H9 (cell line): ENCODE measurements at regions not wholly inside any gene's neighbourhood (a gene's known extent, or its start where the extent isn't known, plus 50 kb on each side); places are given as distances from the start of the nearest gene placed in this dataset.

Source experiments
- DNase-seq: peaks from one replicate; pipeline ENCODE4 v3.0.0-alpha.2; 2017
- H2AFZ ChIP-seq: one replicate; pipeline ENCODE4 v1.6.1; 2013; ENCODE audit warnings: mild to moderate bottlenecking, low read length, control low read depth, moderate library complexity
- H2AK5ac ChIP-seq: 2 replicates; pipeline ENCODE4 v1.6.1; 2013; ENCODE audit warnings: low read length, control low read depth, mixed read lengths; ENCODE audit not compliant: insufficient read length
- H2BK120ac ChIP-seq: one replicate; pipeline ENCODE4 v1.6.1; 2013; ENCODE audit warnings: low read depth, mild to moderate bottlenecking, low read length, control low read depth, inconsistent platforms; ENCODE audit not compliant: poor library complexity, severe bottlenecking
- H2BK12ac ChIP-seq: 2 replicates; pipeline ENCODE4 v1.6.1; 2013; ENCODE audit warnings: low read length, control low read depth, mixed read lengths, low read depth; ENCODE audit not compliant: insufficient read length
- H2BK15ac ChIP-seq: 2 replicates; pipeline ENCODE4 v1.6.1; 2013; ENCODE audit warnings: low read depth, low read length, control low read depth
- H2BK20ac ChIP-seq: one replicate; pipeline ENCODE4 v1.6.1; 2013; ENCODE audit warnings: low read depth, mild to moderate bottlenecking, low read length, control low read depth, inconsistent platforms; ENCODE audit not compliant: poor library complexity, severe bottlenecking
- H2BK5ac ChIP-seq: 2 replicates; pipeline ENCODE4 v1.6.1; 2013; ENCODE audit warnings: low read length, control low read depth, mixed read lengths; ENCODE audit not compliant: insufficient read length
- H3K14ac ChIP-seq: 2 replicates; pipeline ENCODE4 v1.6.1; 2013; ENCODE audit warnings: low read length, control low read depth; ENCODE audit not compliant: insufficient read depth
- H3K18ac ChIP-seq: 2 replicates; pipeline ENCODE4 v1.6.1; 2013; ENCODE audit warnings: low read depth, mild to moderate bottlenecking, mixed read lengths, low read length, control low read depth; ENCODE audit not compliant: insufficient read length
- H3K23ac ChIP-seq: 2 replicates; pipeline ENCODE4 v1.6.1; 2013; ENCODE audit warnings: low read length, control low read depth, mixed read lengths, low read depth; ENCODE audit not compliant: insufficient read length
- H3K23me2 ChIP-seq: 2 replicates; pipeline ENCODE4 v1.6.1; 2013; ENCODE audit warnings: low read depth, mild to moderate bottlenecking, mixed read lengths, low read length, control low read depth; ENCODE audit not compliant: insufficient read length, poor library complexity, severe bottlenecking
- H3K27ac ChIP-seq: 2 replicates; pipeline ENCODE4 v1.5.1; 2013; ENCODE audit warnings: low read length, control low read depth, mixed read lengths, low read depth; ENCODE audit not compliant: insufficient read length
- H3K27me3 ChIP-seq: 2 replicates; pipeline ENCODE4 v1.6.1; 2013; ENCODE audit warnings: low read length, control low read depth, inconsistent platforms; ENCODE audit not compliant: insufficient read depth
- H3K4ac ChIP-seq: 2 replicates; pipeline ENCODE4 v1.6.1; 2013; ENCODE audit warnings: low read depth, mild to moderate bottlenecking, control low read depth, inconsistent platforms, low read length, moderate library complexity
- H3K4me1 ChIP-seq: 2 replicates; pipeline ENCODE4 v1.6.1; 2013; ENCODE audit warnings: low read length, control low read depth, inconsistent platforms; ENCODE audit not compliant: insufficient read depth
- H3K4me2 ChIP-seq: 2 replicates; pipeline ENCODE4 v1.6.1; 2013; ENCODE audit warnings: low read length, control low read depth, mixed read lengths; ENCODE audit not compliant: insufficient read length, insufficient read depth
- H3K56ac ChIP-seq: 2 replicates; pipeline ENCODE4 v1.6.1; 2013; ENCODE audit warnings: low read depth, mild to moderate bottlenecking, mixed read lengths, low read length, control low read depth; ENCODE audit not compliant: insufficient read length
- H3K79me1 ChIP-seq: 2 replicates; pipeline ENCODE4 v1.6.1; 2013; ENCODE audit warnings: low read depth, mild to moderate bottlenecking, moderate library complexity, low read length, control low read depth, inconsistent platforms; ENCODE audit not compliant: insufficient read depth, poor library complexity, severe bottlenecking
- H3K79me2 ChIP-seq: 2 replicates; pipeline ENCODE4 v1.6.1; 2013; ENCODE audit warnings: low read length, control low read depth, inconsistent platforms; ENCODE audit not compliant: insufficient read depth
- H3K9ac ChIP-seq: 2 replicates; pipeline ENCODE4 v1.6.1; 2013; ENCODE audit warnings: low read length, control low read depth, mixed read lengths; ENCODE audit not compliant: insufficient read length; ENCODE audit errors: extremely low read depth
- H3K9me3 ChIP-seq: one replicate; pipeline ENCODE4 v1.6.1; 2013; ENCODE audit warnings: low read depth, low read length, inconsistent platforms; ENCODE audit not compliant: control insufficient read depth
- H3T11ph ChIP-seq: one replicate; pipeline ENCODE4 v1.6.1; 2013; ENCODE audit warnings: mild to moderate bottlenecking, low read length, control low read depth, inconsistent platforms
- H4K20me1 ChIP-seq: one replicate; pipeline ENCODE4 v1.6.1; 2013; ENCODE audit not compliant: control insufficient read depth, insufficient read length, insufficient read depth
- H4K5ac ChIP-seq: 2 replicates; pipeline ENCODE4 v1.6.1; 2013; ENCODE audit warnings: low read depth, mild to moderate bottlenecking, mixed read lengths, low read length, control low read depth; ENCODE audit not compliant: insufficient read length
- H4K8ac ChIP-seq: replicated peaks from 2 replicates; pipeline ENCODE4 v1.6.1; 2013; ENCODE audit warnings: low read length, control low read depth, mixed read lengths, low read depth; ENCODE audit not compliant: insufficient read length
- H4K91ac ChIP-seq: 2 replicates; pipeline ENCODE4 v1.6.1; 2013; ENCODE audit warnings: low read depth, mild to moderate bottlenecking, moderate library complexity, mixed read lengths, low read length, control low read depth; ENCODE audit not compliant: insufficient read length
- H3K27ac Mint-ChIP-seq, 3 experiments: 2 replicates in 2 of 3; 3 replicates in 1 of 3; pipeline ENCODE4 v1.8.0; 2020 to 2021; ENCODE audit warnings: mixed read lengths in 3 of 3, mild to moderate bottlenecking in 1 of 3, moderate library complexity in 1 of 3
- H3K27me3 Mint-ChIP-seq: 2 replicates; pipeline ENCODE4 v1.8.0; 2021; ENCODE audit warnings: low read depth, mild to moderate bottlenecking, moderate library complexity, mixed read lengths
- H3K36me3 Mint-ChIP-seq, 3 experiments: 2 replicates in 2 of 3; 3 replicates in 1 of 3; pipeline ENCODE4 v1.8.0; 2020 to 2021; ENCODE audit warnings: low read depth in 3 of 3, mixed read lengths in 3 of 3; ENCODE audit not compliant: insufficient read depth in 1 of 3
- H3K4me1 Mint-ChIP-seq, 2 experiments: 2 replicates each; pipeline ENCODE4 v1.8.0; 2020; ENCODE audit warnings: mixed read lengths in 2 of 2
- H3K4me3 Mint-ChIP-seq, 2 experiments: 2 replicates in 1 of 2; 3 replicates in 1 of 2; pipeline ENCODE4 v1.8.0; 2020 to 2021; ENCODE audit warnings: mild to moderate bottlenecking in 2 of 2, mixed read lengths in 2 of 2, moderate library complexity in 1 of 2
- H3K9me3 Mint-ChIP-seq, 2 experiments: 2 replicates in 1 of 2; 3 replicates in 1 of 2; pipeline ENCODE4 v1.8.0; 2020; ENCODE audit warnings: mild to moderate bottlenecking in 2 of 2, mixed read lengths in 2 of 2, moderate library complexity in 1 of 2
- WGBS: extraction: QIAGEN DNeasy Blood & Tissue Kit; methylation state at CpG from one replicate; pipeline ENCODE4 v1.1.7; 2013; ENCODE audit warnings: missing lambda C conversion rate, low lambda C conversion rate, mixed read lengths; ENCODE audit not compliant: insufficient read length; ENCODE audit errors: extremely low coverage; 5-methylcytosine and 5-hydroxymethylcytosine counted together
- TF ChIP-seq, protein P1 (sequence below): fragments of 200-600 bp; sonication (generic); conservative IDR thresholded peaks from 3 replicates; pipeline ENCODE4 v1.8.0; 2021; ENCODE audit warnings: antibody characterized with exemption, mild to moderate bottlenecking

- H3K9me3 Mint-ChIP-seq = no peaks in the 10 kb centered on the region
- H3K4me2 ChIP-seq = no peak overlapping the region
- no peaks in the 10 kb centered on the region for H3K9me3 ChIP-seq
Observed at GRCh38 chr4:11616856-11617255, 188.2 kb upstream of the HS3ST1 start.

More at GRCh38 chr4:11616856-11617255, 188.2 kb upstream of the HS3ST1 start:
- H4K8ac ChIP-seq = no peak overlapping the region
- no peaks in the 10 kb centered on the region for H3K27me3 Mint-ChIP-seq
- no peak overlapping the region for H3K4me3 Mint-ChIP-seq
- H3K23ac ChIP-seq = no peak overlapping the region
- no CpG with 5 or more reads among the region's 4 CpGs for WGBS
- no peak overlapping the region for H4K5ac ChIP-seq
- no peak overlapping the region for H2AFZ ChIP-seq
- H3K4ac ChIP-seq = no peak overlapping the region
- no peaks in the 10 kb centered on the region for H3K79me2 ChIP-seq
- H3T11ph ChIP-seq = no peak overlapping the region
- no peak overlapping the region for H2BK120ac ChIP-seq
- H3K27me3 ChIP-seq = no peaks in the 10 kb centered on the region
- no peak overlapping the region for H2BK12ac ChIP-seq
- no peak overlapping the region for H4K91ac ChIP-seq
- H3K4me1 Mint-ChIP-seq = no peaks in the 10 kb centered on the region
- H3K27ac Mint-ChIP-seq = no peak overlapping the region
- no peak overlapping the region for H3K9ac ChIP-seq
- no peaks in the 10 kb centered on the region for H3K79me1 ChIP-seq
- no peak for DNase-seq
- H3K36me3 Mint-ChIP-seq = no peaks in the 10 kb centered on the region
- no peak overlapping the region for H3K56ac ChIP-seq
- H2BK5ac ChIP-seq = no peak overlapping the region
- H4K20me1 ChIP-seq = no peaks in the 10 kb centered on the region
- H3K18ac ChIP-seq = no peak overlapping the region
- H2AK5ac ChIP-seq = no peak overlapping the region
- no peaks in the 10 kb centered on the region for H3K23me2 ChIP-seq
- TF ChIP-seq, protein P1, sequence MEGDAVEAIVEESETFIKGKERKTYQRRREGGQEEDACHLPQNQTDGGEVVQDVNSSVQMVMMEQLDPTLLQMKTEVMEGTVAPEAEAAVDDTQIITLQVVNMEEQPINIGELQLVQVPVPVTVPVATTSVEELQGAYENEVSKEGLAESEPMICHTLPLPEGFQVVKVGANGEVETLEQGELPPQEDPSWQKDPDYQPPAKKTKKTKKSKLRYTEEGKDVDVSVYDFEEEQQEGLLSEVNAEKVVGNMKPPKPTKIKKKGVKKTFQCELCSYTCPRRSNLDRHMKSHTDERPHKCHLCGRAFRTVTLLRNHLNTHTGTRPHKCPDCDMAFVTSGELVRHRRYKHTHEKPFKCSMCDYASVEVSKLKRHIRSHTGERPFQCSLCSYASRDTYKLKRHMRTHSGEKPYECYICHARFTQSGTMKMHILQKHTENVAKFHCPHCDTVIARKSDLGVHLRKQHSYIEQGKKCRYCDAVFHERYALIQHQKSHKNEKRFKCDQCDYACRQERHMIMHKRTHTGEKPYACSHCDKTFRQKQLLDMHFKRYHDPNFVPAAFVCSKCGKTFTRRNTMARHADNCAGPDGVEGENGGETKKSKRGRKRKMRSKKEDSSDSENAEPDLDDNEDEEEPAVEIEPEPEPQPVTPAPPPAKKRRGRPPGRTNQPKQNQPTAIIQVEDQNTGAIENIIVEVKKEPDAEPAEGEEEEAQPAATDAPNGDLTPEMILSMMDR = no peak
- no peaks in the 10 kb centered on the region for H3K4me1 ChIP-seq
- H2BK15ac ChIP-seq = no peak overlapping the region
- H2BK20ac ChIP-seq = no peak overlapping the region
- H3K27ac ChIP-seq = no peak overlapping the region
- H3K14ac ChIP-seq = no peak overlapping the region
